Astrocyte of the spinal cord (primary cell): ENCODE measurements at regions not wholly inside any gene's neighbourhood (a gene's known extent, or its start where the extent isn't known, plus 50 kb on each side); places are given as distances from the start of the nearest gene placed in this dataset.
"Not testable (repeated sequence)": the region's sequence is repeated elsewhere in the genome, so short reads cannot be mapped to it uniquely, and the experiment has no call there.

ENCODE experiments used
- DNase-seq: peaks from one replicate; pipeline ENCODE4 v3.0.0; 2011; ENCODE audit warnings: low read depth, low spot score
- H3K4me3 ChIP-seq: 2 replicates; pipeline ENCODE4 v1.5.1; 2011; ENCODE audit warnings: low read depth, mild to moderate bottlenecking, low read length, moderate library complexity
- in situ Hi-C: cut with HindIII; loops from 2 replicates; pipeline ENCODE4 v1.10.0; 2017; ENCODE audit warnings: low sequenced_read_pairs
- TF ChIP-seq, protein P1 (sequence below): IDR thresholded peaks from 2 replicates; pipeline ENCODE4 v1.5.1; 2012; ENCODE audit warnings: low read depth, mild to moderate bottlenecking, low read length, inconsistent platforms

GRCh38 chr12:97862072-97862471 lies 399.5 kb downstream of the RMST start:
- DNase-seq: no peak
- H3K4me3 ChIP-seq: no peak overlapping the region
- in situ Hi-C loops: no loop called here
- TF ChIP-seq, protein P1, sequence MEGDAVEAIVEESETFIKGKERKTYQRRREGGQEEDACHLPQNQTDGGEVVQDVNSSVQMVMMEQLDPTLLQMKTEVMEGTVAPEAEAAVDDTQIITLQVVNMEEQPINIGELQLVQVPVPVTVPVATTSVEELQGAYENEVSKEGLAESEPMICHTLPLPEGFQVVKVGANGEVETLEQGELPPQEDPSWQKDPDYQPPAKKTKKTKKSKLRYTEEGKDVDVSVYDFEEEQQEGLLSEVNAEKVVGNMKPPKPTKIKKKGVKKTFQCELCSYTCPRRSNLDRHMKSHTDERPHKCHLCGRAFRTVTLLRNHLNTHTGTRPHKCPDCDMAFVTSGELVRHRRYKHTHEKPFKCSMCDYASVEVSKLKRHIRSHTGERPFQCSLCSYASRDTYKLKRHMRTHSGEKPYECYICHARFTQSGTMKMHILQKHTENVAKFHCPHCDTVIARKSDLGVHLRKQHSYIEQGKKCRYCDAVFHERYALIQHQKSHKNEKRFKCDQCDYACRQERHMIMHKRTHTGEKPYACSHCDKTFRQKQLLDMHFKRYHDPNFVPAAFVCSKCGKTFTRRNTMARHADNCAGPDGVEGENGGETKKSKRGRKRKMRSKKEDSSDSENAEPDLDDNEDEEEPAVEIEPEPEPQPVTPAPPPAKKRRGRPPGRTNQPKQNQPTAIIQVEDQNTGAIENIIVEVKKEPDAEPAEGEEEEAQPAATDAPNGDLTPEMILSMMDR: no peak

DNA sequence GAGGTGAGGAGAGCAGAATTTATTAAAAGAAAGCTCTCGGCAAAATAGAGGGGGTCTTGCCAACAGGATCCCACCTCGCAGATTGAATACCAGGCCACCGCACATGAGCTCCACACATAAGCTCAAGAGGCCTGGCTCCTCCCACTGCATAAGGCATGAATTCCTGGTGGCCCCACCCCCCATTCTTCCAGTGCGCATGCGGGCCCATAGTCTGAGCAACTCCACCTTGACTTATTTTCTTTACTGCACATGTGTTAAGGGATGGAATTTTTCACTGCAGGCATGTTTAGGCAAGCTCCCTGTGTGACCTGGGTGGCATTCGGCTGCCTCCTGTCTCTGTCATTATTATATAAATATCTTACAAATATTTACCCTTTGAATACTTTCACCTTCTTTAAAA lies 412.5 kb downstream of the RMST start:
- no peak overlapping the region for H3K4me3 ChIP-seq
- in situ Hi-C loops: no loop called here
- DNase-seq: no peak
- TF ChIP-seq, protein P1: no peak

- DNase-seq: no peak
- no peak overlapping the region for H3K4me3 ChIP-seq
- TF ChIP-seq, protein P1: no peak
- in situ Hi-C loops: no loop called here
Measured at GRCh38 chr12:97876780-97877179, 414.2 kb downstream of the RMST start.

DNA sequence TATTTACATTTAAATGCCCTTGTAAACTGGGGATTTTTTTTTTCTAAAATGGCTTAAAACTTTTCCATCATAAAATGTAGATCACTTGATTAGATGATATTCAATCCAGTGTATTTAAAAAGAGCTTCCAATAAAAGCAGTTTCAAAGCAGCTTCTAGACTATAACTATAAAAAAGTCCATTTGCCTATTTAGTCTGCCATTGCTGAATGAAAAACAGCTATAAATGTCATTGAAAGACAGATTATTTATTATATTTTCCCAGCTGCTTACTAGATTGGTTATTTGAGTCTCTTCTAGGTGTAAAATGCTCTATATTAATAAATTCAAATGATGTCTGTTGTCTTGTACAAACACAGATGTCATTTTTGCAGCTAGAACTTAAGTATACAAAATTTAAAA lies 414.8 kb downstream of the RMST start:
- in situ Hi-C loops: no loop called here
- TF ChIP-seq, protein P1: no peak
- DNase-seq: no peak

GRCh38 chr12:97886511-97887176 lies 424.0 kb downstream of the RMST start:
- in situ Hi-C loops: no loop called here
- no peak overlapping the region for H3K4me3 ChIP-seq
- no peak for DNase-seq
- TF ChIP-seq, protein P1: no peak

More for the DNA sequence above, 414.8 kb downstream of the RMST start:
- H3K4me3 ChIP-seq: no peak overlapping the region

DNA sequence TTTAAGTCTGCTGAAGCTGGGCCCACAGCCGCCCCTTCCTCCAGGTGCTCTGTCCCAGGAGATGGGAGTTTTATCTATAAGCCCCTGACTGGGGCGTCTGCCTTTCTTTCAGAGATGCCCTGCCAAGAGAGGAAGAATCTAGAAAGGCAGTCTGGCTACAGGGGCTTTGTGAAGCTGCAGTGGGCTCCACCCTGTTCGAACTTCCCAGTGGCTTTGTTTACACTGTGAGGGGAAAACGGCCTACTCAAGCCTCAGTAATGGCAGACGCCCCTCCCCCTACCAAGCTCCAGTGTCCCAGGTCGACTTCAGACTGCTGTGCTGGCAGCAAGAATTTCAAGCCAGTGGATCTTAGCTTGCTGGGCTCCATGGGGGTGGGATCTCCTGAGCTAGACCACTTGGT lies 435.3 kb downstream of the RMST start:
- in situ Hi-C loops, DNase-seq, H3K4me3 ChIP-seq: not testable (repeated sequence)

GRCh38 chr12:97899529-97899928 lies 436.9 kb downstream of the RMST start:
- TF ChIP-seq, protein P1: no peak
- no peak for DNase-seq
- H3K4me3 ChIP-seq: no peak overlapping the region
- in situ Hi-C loops: no loop called here
